ENCODE measurements at regions not wholly inside any gene's neighbourhood (a gene's known extent, or its start where the extent isn't known, plus 50 kb on each side); places are given as distances from the start of the nearest gene placed in this dataset.

DNA sequence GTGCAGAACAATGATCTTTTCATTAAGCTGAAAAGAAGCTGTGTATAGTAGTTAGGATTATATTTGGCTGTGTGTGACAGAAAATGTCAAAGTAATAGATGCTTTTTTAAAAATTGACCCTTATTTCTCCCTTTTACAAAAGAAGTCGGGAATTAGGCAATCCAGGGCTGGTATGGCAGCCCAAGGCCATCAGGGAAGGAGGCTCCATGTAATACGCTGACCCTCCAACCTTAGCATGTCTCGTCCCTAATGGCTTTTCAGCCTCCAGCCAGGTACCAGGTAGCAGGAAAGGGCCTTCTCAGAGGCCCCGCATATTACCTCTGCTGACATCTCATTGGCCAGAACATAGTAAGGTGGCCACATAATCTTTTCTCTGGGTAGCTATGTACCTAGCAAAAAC, 79.7 kb downstream of the VCPKMT start:
- H3K27ac Mint-ChIP-seq = no peak overlapping the region
- POLR2A ChIA-PET = interaction anchor here in 1 of 2 donors (0.5 to 0.6 kb wide), 2 partner anchors 431 to 434 kb away, joined by 3 to 4 read pairs; no protein-coding TSS in a partner anchor
- no peaks in the 10 kb centered on the region for H3K27me3 Mint-ChIP-seq
- Histone ChIP-seq H3K9me3 (no peaks in the 10 kb centered on the region), H3K27ac (ENCODE audit: low read length) (no peak overlapping the region), H3K4me3 (ENCODE audit: control insufficient read depth in 1 of 2, extremely low read depth in 1 of 2, low read length in 1 of 2) (no peak overlapping the region), H3K4me1 (ENCODE audit: control insufficient read depth in 1 of 2, extremely low read depth in 1 of 2, insufficient read depth in 2 of 2, low read length in 2 of 2) (peaks cover 18 to 40% of the 10 kb centered on the region in 2 experiments), H3K27me3 (replicated peaks in 1 of 2; ENCODE audit: control insufficient read depth in 2 of 2, extremely low read depth in 1 of 2, insufficient read depth in 2 of 2, low read length in 1 of 2) (no peaks in the 10 kb centered on the region), H3K36me3 (ENCODE audit: control insufficient read depth in 2 of 2, extremely low read depth in 1 of 2, insufficient read depth in 1 of 2, low read length in 1 of 2) (peaks cover 0 to 3% of the 10 kb centered on the region in 2 donors)
- H3K36me3 Mint-ChIP-seq = peaks cover 32% of the 10 kb centered on the region
- CTCF ChIA-PET = interaction anchor here in 1 of 2 donors (0.6 to 2.2 kb wide), 2 partner anchors 124 to 175 kb away, joined by 3 to 10 read pairs; no protein-coding TSS in a partner anchor
- peaks cover 42 to 50% (median 47%) of the 10 kb centered on the region in 3 donors for H3K4me1 Mint-ChIP-seq
- H3K4me3 Mint-ChIP-seq = no peak overlapping the region
- no peak for ATAC-seq (replicated peaks in 1 of 4)
- WGBS (ENCODE audit: insufficient coverage) = 100% methylated on average over 1 of the region's 4 CpGs
- H3K9me3 Mint-ChIP-seq = no peaks in the 10 kb centered on the region
- DNase-seq = no peak

DNA sequence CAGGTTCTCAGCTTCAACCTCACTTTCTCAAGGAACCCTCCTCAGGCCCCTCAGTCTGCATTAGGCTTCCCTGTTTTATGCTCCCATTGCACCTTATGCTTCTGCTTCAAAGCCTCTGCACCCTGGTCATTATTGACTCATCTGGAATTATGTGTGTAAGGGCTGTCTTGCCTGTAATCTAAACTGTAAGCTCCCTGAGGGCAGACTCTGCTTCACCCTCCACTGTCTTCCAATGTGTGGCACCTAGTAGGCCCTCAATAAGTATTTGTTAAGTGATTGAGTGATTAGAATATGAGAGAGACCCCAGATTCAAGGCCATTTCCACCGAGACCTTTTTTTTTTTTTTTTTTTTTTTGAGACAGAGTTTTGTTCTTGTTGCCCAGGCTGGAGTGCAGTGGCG, 79.1 kb downstream of the VCPKMT start:
- Histone ChIP-seq H3K4me3 (ENCODE audit: control insufficient read depth in 1 of 2, extremely low read depth in 1 of 2, low read length in 1 of 2) (no peak overlapping the region), H3K27me3 (replicated peaks in 1 of 2; ENCODE audit: control insufficient read depth in 2 of 2, extremely low read depth in 1 of 2, insufficient read depth in 2 of 2, low read length in 1 of 2) (no peaks in the 10 kb centered on the region), H3K9me3 (no peaks in the 10 kb centered on the region), H3K4me1 (ENCODE audit: control insufficient read depth in 1 of 2, extremely low read depth in 1 of 2, insufficient read depth in 2 of 2, low read length in 2 of 2) (peaks cover 22 to 46% of the 10 kb centered on the region in 2 experiments), H3K27ac (ENCODE audit: low read length) (no peak overlapping the region), H3K36me3 (ENCODE audit: control insufficient read depth in 2 of 2, extremely low read depth in 1 of 2, insufficient read depth in 1 of 2, low read length in 1 of 2) (peaks cover 0 to 3% of the 10 kb centered on the region in 2 donors)
- H3K36me3 Mint-ChIP-seq = peaks cover 26% of the 10 kb centered on the region
- CTCF ChIA-PET = interaction anchor here (0.6 to 2.2 kb wide), 4 partner anchors 53 to 229 kb away, joined by 3 to 10 read pairs (median 6); no protein-coding TSS in a partner anchor
- H3K4me1 Mint-ChIP-seq = peaks cover 36 to 53% (median 51%) of the 10 kb centered on the region in 3 donors
- WGBS (ENCODE audit: insufficient coverage) = no CpG with 5 or more reads among the region's 2 CpGs
- H3K4me3 Mint-ChIP-seq = no peak overlapping the region
- POLR2A ChIA-PET = no interaction called here
- ATAC-seq (replicated peaks in 1 of 4) (no peak), DNase-seq (no peak)
- H3K27me3 Mint-ChIP-seq = no peaks in the 10 kb centered on the region
- no peaks in the 10 kb centered on the region for H3K9me3 Mint-ChIP-seq
- peak overlapping the region; percentile 34 to 81 for H3K27ac Mint-ChIP-seq

DNA sequence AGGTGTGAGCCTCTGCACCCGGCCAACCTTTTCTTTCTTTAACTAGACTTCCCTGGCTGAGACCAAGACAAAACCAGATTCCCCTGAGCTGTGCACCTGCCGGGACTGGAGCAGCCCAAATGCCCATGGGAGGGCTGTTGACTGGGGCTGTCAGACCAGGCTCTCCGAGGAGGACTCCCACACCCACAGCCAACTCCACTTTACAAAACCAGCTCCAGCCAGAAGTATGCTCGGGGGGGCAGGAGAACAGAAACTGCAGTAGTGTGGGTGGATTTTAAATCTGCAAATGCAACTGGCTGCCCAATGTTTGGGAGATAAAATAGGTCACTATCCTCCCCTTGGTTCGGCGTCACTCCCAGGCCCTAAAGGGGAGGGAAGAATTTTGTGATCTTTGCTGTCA, 78.5 kb downstream of the VCPKMT start:
- Histone ChIP-seq H3K27me3 (replicated peaks in 1 of 2; ENCODE audit: control insufficient read depth in 2 of 2, extremely low read depth in 1 of 2, insufficient read depth in 2 of 2, low read length in 1 of 2) (no peaks in the 10 kb centered on the region), H3K9me3 (no peaks in the 10 kb centered on the region), H3K4me3 (ENCODE audit: control insufficient read depth in 1 of 2, extremely low read depth in 1 of 2, low read length in 1 of 2) (no peak overlapping the region), H3K27ac (ENCODE audit: low read length) (peak overlapping the region; percentile 78), H3K4me1 (ENCODE audit: control insufficient read depth in 1 of 2, extremely low read depth in 1 of 2, insufficient read depth in 2 of 2, low read length in 2 of 2) (peaks cover 23 to 51% of the 10 kb centered on the region in 2 experiments), H3K36me3 (ENCODE audit: control insufficient read depth in 2 of 2, extremely low read depth in 1 of 2, insufficient read depth in 1 of 2, low read length in 1 of 2) (peaks cover 0 to 3% of the 10 kb centered on the region in 2 donors)
- H3K36me3 Mint-ChIP-seq = peaks cover 25% of the 10 kb centered on the region
- CTCF ChIA-PET = interaction anchor here (0.7 to 2.2 kb wide), 3 partner anchors 52 to 228 kb away, joined by 6 to 10 read pairs (median 7); no protein-coding TSS in a partner anchor
- 73% methylated on average over 2 of the region's 6 CpGs for WGBS (ENCODE audit: insufficient coverage)
- no peaks in the 10 kb centered on the region for H3K9me3 Mint-ChIP-seq
- POLR2A ChIA-PET = no interaction called here
- H3K4me3 Mint-ChIP-seq = no peak overlapping the region
- peak overlapping the region in 1 of 2 donors; percentile 99 for H3K27ac Mint-ChIP-seq
- peaks cover 36 to 56% (median 53%) of the 10 kb centered on the region in 3 donors for H3K4me1 Mint-ChIP-seq
- DNase-seq (no peak), ATAC-seq (replicated peaks in 1 of 4) (no peak)
- H3K27me3 Mint-ChIP-seq = no peaks in the 10 kb centered on the region

DNA sequence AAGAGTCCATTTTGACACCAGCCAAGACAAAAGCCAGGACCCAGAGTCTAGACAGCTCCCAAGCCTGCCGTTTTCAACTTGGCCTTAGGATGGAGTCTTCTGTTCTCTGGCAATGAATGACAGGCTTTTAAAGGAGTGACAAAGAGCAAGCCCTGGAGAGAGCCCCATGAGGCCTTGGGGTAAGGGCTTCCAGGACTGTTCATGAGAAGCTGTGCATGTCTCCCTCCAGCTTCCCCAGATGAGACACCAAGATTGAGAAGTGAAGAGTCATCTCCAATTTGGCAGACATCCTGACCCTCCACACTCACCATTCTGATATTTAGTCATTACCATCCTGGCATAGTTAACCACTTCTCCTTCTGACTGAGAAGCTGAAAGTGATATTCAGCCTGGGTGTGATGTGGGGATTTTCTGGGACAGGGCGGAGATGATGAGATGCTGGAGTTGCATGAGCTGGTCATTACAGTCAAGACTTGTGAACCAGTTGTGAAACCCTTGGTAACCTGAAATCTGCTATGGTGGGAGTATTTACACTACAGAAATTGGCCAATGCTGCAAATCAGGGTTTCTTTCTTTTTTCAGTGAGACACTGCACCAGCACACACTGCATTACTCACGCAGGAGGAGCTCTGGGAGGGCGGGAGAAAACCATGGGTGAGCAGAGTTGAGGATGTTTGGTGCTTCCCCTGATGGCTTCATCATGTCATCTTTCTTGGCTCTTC, 77.8 kb downstream of the VCPKMT start:
- CTCF ChIA-PET = interaction anchor here in 1 of 2 donors (2.2 kb wide), 1 partner anchor 177 kb away, joined by 10 read pairs; no protein-coding TSS in a partner anchor
- Histone ChIP-seq H3K9me3 (no peaks in the 10 kb centered on the region), H3K4me3 (ENCODE audit: control insufficient read depth in 1 of 2, extremely low read depth in 1 of 2, low read length in 1 of 2) (no peak overlapping the region), H3K36me3 (ENCODE audit: control insufficient read depth in 2 of 2, extremely low read depth in 1 of 2, insufficient read depth in 1 of 2, low read length in 1 of 2) (peaks cover 0 to 3% of the 10 kb centered on the region in 2 donors), H3K27me3 (replicated peaks in 1 of 2; ENCODE audit: control insufficient read depth in 2 of 2, extremely low read depth in 1 of 2, insufficient read depth in 2 of 2, low read length in 1 of 2) (no peaks in the 10 kb centered on the region), H3K4me1 (ENCODE audit: control insufficient read depth in 1 of 2, extremely low read depth in 1 of 2, insufficient read depth in 2 of 2, low read length in 2 of 2) (peaks cover 27 to 56% of the 10 kb centered on the region in 2 experiments), H3K27ac (ENCODE audit: low read length) (peak overlapping the region; percentile 78)
- no peaks in the 10 kb centered on the region for H3K9me3 Mint-ChIP-seq
- H3K4me1 Mint-ChIP-seq = peaks cover 36 to 62% (median 55%) of the 10 kb centered on the region in 3 donors
- H3K27me3 Mint-ChIP-seq = no peaks in the 10 kb centered on the region
- WGBS (ENCODE audit: insufficient coverage) = 42% methylated on average over 2 of the region's 4 CpGs
- ATAC-seq (replicated peaks in 1 of 4) (peak in 2 of 4 experiments; percentile 23 to 37), DNase-seq (peak in 6 of 35 experiments; percentile 8 to 40 (median 20))
- peaks cover 25% of the 10 kb centered on the region for H3K36me3 Mint-ChIP-seq
- POLR2A ChIA-PET = interaction anchor here in 1 of 2 donors (0.6 to 0.7 kb wide), 3 partner anchors 35 to 59 kb away, joined by 3 to 4 read pairs (median 3); no protein-coding TSS in a partner anchor
- peak overlapping the region in 2 of 3 donors; percentile 31 to 40 for H3K4me3 Mint-ChIP-seq
- peak overlapping the region; percentile 90 to 99 for H3K27ac Mint-ChIP-seq

DNA sequence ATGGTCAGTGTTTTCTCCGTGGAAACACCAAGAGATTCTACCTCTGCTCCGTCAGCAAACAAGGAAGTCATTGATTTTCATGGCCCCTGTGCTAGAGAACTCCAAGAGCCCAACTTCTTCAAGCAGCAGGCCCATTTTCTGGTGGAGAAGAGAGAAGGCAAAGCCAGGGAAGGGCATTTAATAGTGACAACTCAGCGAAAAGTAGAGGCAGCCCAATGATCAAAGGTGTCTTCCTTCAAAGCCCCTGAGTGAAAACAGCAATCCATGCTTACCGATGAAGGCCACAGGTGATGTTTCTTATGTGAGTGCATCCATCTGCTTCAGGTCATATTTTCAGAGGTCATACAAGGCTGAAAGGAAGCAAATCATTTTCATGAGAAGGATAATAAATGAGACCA, 77.3 kb downstream of the VCPKMT start:
- peaks cover 42 to 62% (median 58%) of the 10 kb centered on the region in 3 donors for H3K4me1 Mint-ChIP-seq
- H3K4me3 ChIP-seq (ENCODE audit: control insufficient read depth in 1 of 2, extremely low read depth in 1 of 2, low read length in 1 of 2) = no peak overlapping the region

DNA sequence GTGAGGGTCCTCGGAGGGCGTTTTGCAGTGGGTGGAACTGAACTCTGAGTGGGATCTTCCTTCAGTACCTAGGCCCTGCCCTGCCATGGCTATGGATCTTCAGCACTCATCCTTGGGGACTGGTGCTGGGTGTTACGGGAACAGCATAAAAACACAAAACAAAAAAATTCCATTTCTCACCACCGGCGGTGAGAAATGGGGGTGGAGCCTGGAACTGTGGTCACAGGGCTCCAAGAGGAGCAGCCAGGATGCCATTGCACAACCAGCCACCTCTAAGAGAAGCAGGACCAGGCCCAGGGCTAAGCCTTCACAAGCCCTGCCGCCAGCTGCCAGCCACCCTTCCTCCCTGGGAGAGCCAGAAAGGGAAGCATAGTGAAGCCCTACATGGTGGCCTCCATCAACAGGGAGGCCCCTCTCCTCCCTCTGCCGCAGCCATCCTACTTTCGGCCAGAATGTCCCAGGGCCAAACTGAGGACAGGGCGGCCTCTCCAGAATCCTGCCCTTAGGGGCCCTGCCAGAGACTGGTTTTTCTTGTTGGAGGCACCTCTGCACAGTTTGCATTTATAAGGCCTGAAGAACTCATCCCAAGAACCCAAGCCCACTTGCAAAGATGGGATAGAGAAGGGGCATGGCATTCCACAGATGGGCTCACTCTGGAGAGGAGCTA, 76.5 kb downstream of the VCPKMT start:
- no peak for ATAC-seq (replicated peaks in 1 of 4)
- Mint-ChIP-seq H3K27ac (peak overlapping the region; percentile 98 to 99), H3K27me3 (no peaks in the 10 kb centered on the region), H3K9me3 (no peaks in the 10 kb centered on the region), H3K4me3 (peak overlapping the region; percentile 64 to 71 (median 69)), H3K36me3 (peaks cover 17% of the 10 kb centered on the region), H3K4me1 (peaks cover 49 to 68% (median 63%) of the 10 kb centered on the region in 3 donors)
- peak in 1 of 35 experiments; percentile 17 for DNase-seq
- peaks cover 40 to 68% of the 10 kb centered on the region in 2 experiments for H3K4me1 ChIP-seq (ENCODE audit: control insufficient read depth in 1 of 2, extremely low read depth in 1 of 2, insufficient read depth in 2 of 2, low read length in 2 of 2)
- peak overlapping the region in 1 of 2 donors; percentile 16 for H3K4me3 ChIP-seq (ENCODE audit: control insufficient read depth in 1 of 2, extremely low read depth in 1 of 2, low read length in 1 of 2)
- ChIA-PET CTCF (interaction anchor here (0.6 to 1.2 kb wide), 4 partner anchors 24 to 188 kb away, joined by 3 to 5 read pairs (median 3); partner anchors contain the start of gene NEMF (in 1 of the 2)), POLR2A (no interaction called here)
- peak overlapping the region; percentile 78 for H3K27ac ChIP-seq (ENCODE audit: low read length)
- no peaks in the 10 kb centered on the region for H3K9me3 ChIP-seq
- 79% methylated on average over 3 of the region's 9 CpGs for whole genome bisulfite sequencing (ENCODE audit: insufficient coverage)
- peaks cover 0 to 3% of the 10 kb centered on the region in 2 donors for H3K36me3 ChIP-seq (ENCODE audit: control insufficient read depth in 2 of 2, extremely low read depth in 1 of 2, insufficient read depth in 1 of 2, low read length in 1 of 2)
- no peaks in the 10 kb centered on the region for H3K27me3 ChIP-seq (replicated peaks in 1 of 2; ENCODE audit: control insufficient read depth in 2 of 2, extremely low read depth in 1 of 2, insufficient read depth in 2 of 2, low read length in 1 of 2)

More for the DNA sequence above, 77.3 kb downstream of the VCPKMT start:
- DNase-seq (no peak), ATAC-seq (replicated peaks in 1 of 4) (no peak)
- Mint-ChIP-seq H3K4me3 (peak overlapping the region in 2 of 3 donors; percentile 31 to 40), H3K9me3 (no peaks in the 10 kb centered on the region), H3K27ac (peak overlapping the region; percentile 90 to 99), H3K27me3 (no peaks in the 10 kb centered on the region), H3K36me3 (peaks cover 20% of the 10 kb centered on the region)
- no peaks in the 10 kb centered on the region for H3K27me3 ChIP-seq (replicated peaks in 1 of 2; ENCODE audit: control insufficient read depth in 2 of 2, extremely low read depth in 1 of 2, insufficient read depth in 2 of 2, low read length in 1 of 2)
- 44% methylated on average over 4 of the region's 4 CpGs for WGBS (ENCODE audit: insufficient coverage)
- peak overlapping the region; percentile 78 for H3K27ac ChIP-seq (ENCODE audit: low read length)
- ChIA-PET CTCF (interaction anchor here in 1 of 2 donors (0.9 kb wide), 1 partner anchor 24 kb away, joined by 3 read pairs; no protein-coding TSS in a partner anchor), POLR2A (interaction anchor here in 1 of 2 donors (0.6 to 0.7 kb wide), 2 partner anchors 43 to 59 kb away, joined by 3 to 4 read pairs; no protein-coding TSS in a partner anchor)
- H3K9me3 ChIP-seq = no peaks in the 10 kb centered on the region
- peaks cover 0 to 3% of the 10 kb centered on the region in 2 donors for H3K36me3 ChIP-seq (ENCODE audit: control insufficient read depth in 2 of 2, extremely low read depth in 1 of 2, insufficient read depth in 1 of 2, low read length in 1 of 2)
- peaks cover 32 to 61% of the 10 kb centered on the region in 2 experiments for H3K4me1 ChIP-seq (ENCODE audit: control insufficient read depth in 1 of 2, extremely low read depth in 1 of 2, insufficient read depth in 2 of 2, low read length in 2 of 2)
